ENCODE measurements at regions not wholly inside any gene's neighbourhood (a gene's known extent, or its start where the extent isn't known, plus 50 kb on each side); places are given as distances from the start of the nearest gene placed in this dataset.
A peak's percentile ranks its signal among the peaks of the same experiment; 100 is the strongest.

- no peak for DNase-seq (ENCODE audit: low spot score)
- FAIRE-seq = no peak
Measured at GRCh38 chr5:139733698-139734538, 61.7 kb upstream of the PSD2 start.

- no peak for DNase-seq (ENCODE audit: low spot score)
- FAIRE-seq = no peak
Measured at GRCh38 chr5:139734539-139734916, 61.1 kb upstream of the PSD2 start.

GRCh38 chr5:139738193-139739149, 57.1 kb upstream of the PSD2 start:
- DNase-seq (ENCODE audit: low spot score) = no peak
- no peak for FAIRE-seq

GRCh38 chr5:139739150-139739974, 56.2 kb upstream of the PSD2 start:
- FAIRE-seq (no peak), DNase-seq (ENCODE audit: low spot score) (no peak)

GRCh38 chr5:139740138-139740991, 55.2 kb upstream of the PSD2 start:
- FAIRE-seq = no peak

GRCh38 chr5:139740992-139741672, 54.5 kb upstream of the PSD2 start:
- DNase-seq (ENCODE audit: low spot score) = no peak

More at GRCh38 chr5:139740138-139740991, 55.2 kb upstream of the PSD2 start:
- no peak for DNase-seq (ENCODE audit: low spot score)

GRCh38 chr5:139741823-139742172, 53.8 kb upstream of the PSD2 start:
- no peak for FAIRE-seq
- DNase-seq (ENCODE audit: low spot score) = no peak

More at GRCh38 chr5:139740992-139741672, 54.5 kb upstream of the PSD2 start:
- no peak for FAIRE-seq

- DNase-seq (ENCODE audit: low spot score) (no peak), FAIRE-seq (no peak)
Measured at GRCh38 chr5:139742173-139742903, 53.3 kb upstream of the PSD2 start.

GRCh38 chr5:139743001-139743771, 52.4 kb upstream of the PSD2 start:
- DNase-seq (ENCODE audit: low spot score) (no peak), FAIRE-seq (no peak)

- FAIRE-seq = no peak
Measured at GRCh38 chr5:139743804-139744203, 51.8 kb upstream of the PSD2 start.

GRCh38 chr5:139744471-139745131, 51.0 kb upstream of the PSD2 start:
- DNase-seq (ENCODE audit: low spot score) (no peak), FAIRE-seq (no peak)

More at GRCh38 chr5:139743804-139744203, 51.8 kb upstream of the PSD2 start:
- no peak for DNase-seq (ENCODE audit: low spot score)

GRCh38 chr5:139745132-139745799, 50.3 kb upstream of the PSD2 start:
- DNase-seq (ENCODE audit: low spot score) (peak; percentile 98), FAIRE-seq (peak; percentile 94)

GRCh38 chr5:139745800-139746690, 49.6 kb upstream of the PSD2 start:
- peak; percentile 85 for FAIRE-seq

More at GRCh38 chr5:139745800-139746690, 49.6 kb upstream of the PSD2 start:
- DNase-seq (ENCODE audit: low spot score) = peak; percentile 88

Measured in RCC 7860 (cell line).